ENCODE measurements at regions not wholly inside any gene's neighbourhood (a gene's known extent, or its start where the extent isn't known, plus 50 kb on each side); places are given as distances from the start of the nearest gene placed in this dataset.

- Histone ChIP-seq H3K9me3 (ENCODE audit: low read depth, low read length) (no peaks in the 10 kb centered on the region), H2AFZ (ENCODE audit: low read length) (no peak overlapping the region), H3K4me2 (ENCODE audit: insufficient read depth, low read length) (no peak overlapping the region), H3K4me3 (ENCODE audit: insufficient read depth, low read length) (no peak overlapping the region), H3K27me3 (ENCODE audit: insufficient read depth, low read length) (peaks cover 4% of the 10 kb centered on the region), H3K27ac (ENCODE audit: low read depth, low read length) (no peak overlapping the region), H4K20me1 (ENCODE audit: insufficient read depth, low read length) (no peaks in the 10 kb centered on the region), H3K4me1 (ENCODE audit: insufficient read depth, low read length) (no peaks in the 10 kb centered on the region), H3K36me3 (ENCODE audit: insufficient read depth, low read length) (no peaks in the 10 kb centered on the region), H3K79me2 (ENCODE audit: insufficient read depth, low read length) (no peaks in the 10 kb centered on the region)
- no peak for DNase-seq (ENCODE audit: insufficient read length, low spot score, missing footprints)
- no peak for TF ChIP-seq CTCF (IDR thresholded peaks at IDR 0.05; ENCODE audit: extremely low read depth, low read depth, low read length)
Measured at GRCh38 chr17:36743130-36743529, 141.7 kb downstream of the MRM1 start.

- Histone ChIP-seq H3K79me2 (ENCODE audit: insufficient read depth, low read length) (no peaks in the 10 kb centered on the region), H3K9me3 (ENCODE audit: low read depth, low read length) (no peaks in the 10 kb centered on the region), H4K20me1 (ENCODE audit: insufficient read depth, low read length) (no peaks in the 10 kb centered on the region), H3K27ac (ENCODE audit: low read depth, low read length) (no peak overlapping the region), H3K4me3 (ENCODE audit: insufficient read depth, low read length) (no peak overlapping the region), H3K4me1 (ENCODE audit: insufficient read depth, low read length) (no peaks in the 10 kb centered on the region), H3K36me3 (ENCODE audit: insufficient read depth, low read length) (no peaks in the 10 kb centered on the region), H3K4me2 (ENCODE audit: insufficient read depth, low read length) (no peak overlapping the region), H2AFZ (ENCODE audit: low read length) (no peak overlapping the region), H3K27me3 (ENCODE audit: insufficient read depth, low read length) (peaks cover 12% of the 10 kb centered on the region)
- TF ChIP-seq CTCF (IDR thresholded peaks at IDR 0.05; ENCODE audit: extremely low read depth, low read depth, low read length): no peak
- DNase-seq (ENCODE audit: insufficient read length, low spot score, missing footprints): no peak
Measured at GRCh38 chr17:36746381-36747053, 145.1 kb downstream of the MRM1 start.

GRCh38 chr17:36747861-36748260 lies 146.5 kb downstream of the MRM1 start:
- Histone ChIP-seq H2AFZ (ENCODE audit: low read length) (no peak overlapping the region), H3K4me1 (ENCODE audit: insufficient read depth, low read length) (no peaks in the 10 kb centered on the region), H3K4me3 (ENCODE audit: insufficient read depth, low read length) (no peak overlapping the region), H4K20me1 (ENCODE audit: insufficient read depth, low read length) (no peaks in the 10 kb centered on the region), H3K4me2 (ENCODE audit: insufficient read depth, low read length) (no peak overlapping the region), H3K27ac (ENCODE audit: low read depth, low read length) (no peak overlapping the region), H3K79me2 (ENCODE audit: insufficient read depth, low read length) (no peaks in the 10 kb centered on the region), H3K36me3 (ENCODE audit: insufficient read depth, low read length) (no peaks in the 10 kb centered on the region), H3K27me3 (ENCODE audit: insufficient read depth, low read length) (peaks cover 10% of the 10 kb centered on the region), H3K9me3 (ENCODE audit: low read depth, low read length) (no peaks in the 10 kb centered on the region)
- no peak for TF ChIP-seq CTCF (IDR thresholded peaks at IDR 0.05; ENCODE audit: extremely low read depth, low read depth, low read length)
- DNase-seq (ENCODE audit: insufficient read length, low spot score, missing footprints): no peak

GRCh38 chr17:36748272-36748671 lies 146.9 kb downstream of the MRM1 start:
- no peak overlapping the region for H3K27ac ChIP-seq (ENCODE audit: low read depth, low read length)
- H4K20me1 ChIP-seq (ENCODE audit: insufficient read depth, low read length): no peaks in the 10 kb centered on the region
- H3K27me3 ChIP-seq (ENCODE audit: insufficient read depth, low read length): peaks cover 10% of the 10 kb centered on the region
- no peaks in the 10 kb centered on the region for H3K9me3 ChIP-seq (ENCODE audit: low read depth, low read length)
- H3K4me3 ChIP-seq (ENCODE audit: insufficient read depth, low read length): no peak overlapping the region
- no peak for TF ChIP-seq CTCF (IDR thresholded peaks at IDR 0.05; ENCODE audit: extremely low read depth, low read depth, low read length)
- DNase-seq (ENCODE audit: insufficient read length, low spot score, missing footprints): no peak
- H3K4me2 ChIP-seq (ENCODE audit: insufficient read depth, low read length): no peak overlapping the region
- no peaks in the 10 kb centered on the region for H3K79me2 ChIP-seq (ENCODE audit: insufficient read depth, low read length)
- no peaks in the 10 kb centered on the region for H3K36me3 ChIP-seq (ENCODE audit: insufficient read depth, low read length)
- H2AFZ ChIP-seq (ENCODE audit: low read length): no peak overlapping the region
- no peaks in the 10 kb centered on the region for H3K4me1 ChIP-seq (ENCODE audit: insufficient read depth, low read length)
